Spinal cord (tissue), 9 donors: ENCODE measurements at regions not wholly inside any gene's neighbourhood (a gene's known extent, or its start where the extent isn't known, plus 50 kb on each side); places are given as distances from the start of the nearest gene placed in this dataset.

ENCODE experiments used
- DNase-seq, 6 donors: peaks; one replicate each; pipeline versions ENCODE4 v3.0.0 to v3.0.0-alpha.2; 2013 to 2015; ENCODE audit warnings: low spot score in 6 of 6, low read depth in 4 of 6
- H3K27ac ChIP-seq: one replicate; pipeline ENCODE4 v1.5.1; 2013; ENCODE audit warnings: low read depth, low read length, control low read depth
- H3K27me3 ChIP-seq: one replicate; pipeline ENCODE4 v1.6.1; 2013; ENCODE audit warnings: low read length; ENCODE audit not compliant: control insufficient read depth, insufficient read depth
- H3K36me3 ChIP-seq: one replicate; pipeline ENCODE4 v1.6.1; 2013; ENCODE audit warnings: low read length; ENCODE audit not compliant: control insufficient read depth, insufficient read depth
- H3K4me1 ChIP-seq: one replicate; pipeline ENCODE4 v1.6.1; 2013; ENCODE audit warnings: low read length; ENCODE audit not compliant: control insufficient read depth, insufficient read depth
- H3K4me3 ChIP-seq: one replicate; pipeline ENCODE4 v1.5.1; 2013; ENCODE audit warnings: low read depth, low read length, control low read depth
- H3K9me3 ChIP-seq: one replicate; pipeline ENCODE4 v1.6.1; 2013; ENCODE audit warnings: low read length; ENCODE audit not compliant: control insufficient read depth, insufficient read depth
- WGBS: methylation state at CpG from one replicate; pipeline ENCODE4 v1.1.5; 2013; ENCODE audit warnings: missing lambda C conversion rate; ENCODE audit not compliant: insufficient coverage; 5-methylcytosine and 5-hydroxymethylcytosine counted together
- donor health status: healthy.

DNA sequence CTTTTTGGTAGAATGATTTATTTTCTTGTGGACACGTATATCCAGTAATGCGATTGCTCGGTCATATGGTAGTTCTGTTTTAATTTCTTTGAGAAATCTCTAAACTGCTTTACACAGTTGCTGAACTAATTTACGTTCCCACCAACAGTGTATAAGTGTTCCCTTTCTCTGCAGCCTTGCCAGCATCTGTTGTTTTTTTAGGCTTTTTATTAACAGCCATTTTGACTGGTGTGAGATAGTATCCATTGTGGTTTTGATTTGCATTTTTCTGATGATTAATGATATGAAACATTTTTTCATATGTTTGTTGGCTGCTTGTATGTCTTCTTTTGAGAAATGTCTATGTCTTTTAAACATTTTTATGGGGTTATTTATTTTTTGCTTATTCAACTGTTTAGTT lies 196.7 kb downstream of the MOXD1 start:
- Histone ChIP-seq H3K9me3 (no peaks in the 10 kb centered on the region), H3K27me3 (no peaks in the 10 kb centered on the region), H3K4me1 (no peaks in the 10 kb centered on the region), H3K4me3 (no peak overlapping the region), H3K27ac (no peak overlapping the region), H3K36me3 (no peaks in the 10 kb centered on the region)
- no peak for DNase-seq
- no CpG with 5 or more reads among the region's 4 CpGs for WGBS

GRCh38 chr6:132202574-132202973 lies 198.7 kb downstream of the MOXD1 start:
- Histone ChIP-seq H3K27me3 (no peaks in the 10 kb centered on the region), H3K4me1 (no peaks in the 10 kb centered on the region), H3K36me3 (no peaks in the 10 kb centered on the region), H3K9me3 (no peaks in the 10 kb centered on the region), H3K27ac (no peak overlapping the region), H3K4me3 (no peak overlapping the region)
- WGBS = no CpG with 5 or more reads among the region's 4 CpGs
- peak in 3 of 6 donors; percentile 28 to 68 (median 56) for DNase-seq

DNA sequence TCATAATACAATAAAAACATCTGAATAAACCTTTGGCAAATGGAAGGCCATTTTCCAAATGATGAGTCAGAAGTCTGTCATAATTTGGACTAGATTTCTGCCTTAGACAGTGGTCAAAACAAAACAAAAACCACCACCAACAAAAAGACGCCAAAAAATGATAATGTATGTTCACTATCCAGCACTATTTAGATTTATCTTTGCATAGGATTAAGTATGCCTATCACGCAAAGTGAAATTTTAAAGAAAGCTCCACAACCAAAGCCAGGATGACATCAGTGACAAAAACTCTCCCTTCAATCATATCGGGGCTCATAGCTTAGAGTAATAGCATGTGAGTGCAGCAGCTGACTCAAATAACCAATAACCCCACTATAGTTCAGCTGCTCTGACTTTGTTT lies 201.9 kb downstream of the MOXD1 start:
- no peak for DNase-seq
- Histone ChIP-seq H3K4me3 (no peak overlapping the region), H3K4me1 (no peaks in the 10 kb centered on the region), H3K36me3 (no peaks in the 10 kb centered on the region), H3K9me3 (no peaks in the 10 kb centered on the region), H3K27me3 (no peaks in the 10 kb centered on the region), H3K27ac (no peak overlapping the region)
- no CpG with 5 or more reads among the region's 3 CpGs for WGBS

GRCh38 chr6:132198896-132199295 lies 202.4 kb downstream of the MOXD1 start:
- no peak for DNase-seq
- Histone ChIP-seq H3K36me3 (no peaks in the 10 kb centered on the region), H3K27ac (no peak overlapping the region), H3K27me3 (no peaks in the 10 kb centered on the region), H3K4me3 (no peak overlapping the region), H3K9me3 (no peaks in the 10 kb centered on the region), H3K4me1 (no peaks in the 10 kb centered on the region)
- no CpG with 5 or more reads among the region's 2 CpGs for WGBS

GRCh38 chr6:132198040-132198439 lies 203.2 kb downstream of the MOXD1 start:
- no peak for DNase-seq
- H3K4me1 ChIP-seq = no peaks in the 10 kb centered on the region
- H3K9me3 ChIP-seq = no peaks in the 10 kb centered on the region
- no peaks in the 10 kb centered on the region for H3K27me3 ChIP-seq
- no peak overlapping the region for H3K27ac ChIP-seq
- 94% methylated on average over 3 of the region's 3 CpGs for WGBS
- H3K36me3 ChIP-seq = no peaks in the 10 kb centered on the region
- no peak overlapping the region for H3K4me3 ChIP-seq

DNA sequence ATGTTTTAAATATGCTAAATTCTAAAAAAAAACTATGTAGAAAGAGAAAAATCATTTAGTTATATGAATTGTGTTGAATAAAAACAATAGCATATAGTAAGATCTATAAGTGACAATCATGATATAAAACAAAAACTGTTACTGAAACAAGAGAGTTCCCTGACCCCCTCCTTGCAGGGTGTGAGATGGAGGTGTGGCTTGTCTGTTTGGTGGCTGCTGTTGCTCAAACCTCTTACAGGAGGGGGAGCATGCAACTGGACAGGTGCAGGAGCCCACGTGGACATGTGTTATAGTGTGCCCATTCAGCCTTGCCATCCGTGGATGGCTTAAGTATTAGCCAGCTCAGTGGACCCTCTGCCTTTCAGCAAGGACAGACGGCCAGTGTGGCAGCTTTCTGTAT lies 206.7 kb downstream of the MOXD1 start:
- no peak overlapping the region for H3K27ac ChIP-seq
- WGBS = 90% methylated on average over 3 of the region's 3 CpGs
- no peaks in the 10 kb centered on the region for H3K9me3 ChIP-seq
- H3K4me1 ChIP-seq = no peaks in the 10 kb centered on the region
- H3K36me3 ChIP-seq = no peaks in the 10 kb centered on the region
- DNase-seq = no peak
- H3K4me3 ChIP-seq = no peak overlapping the region
- no peaks in the 10 kb centered on the region for H3K27me3 ChIP-seq

DNA sequence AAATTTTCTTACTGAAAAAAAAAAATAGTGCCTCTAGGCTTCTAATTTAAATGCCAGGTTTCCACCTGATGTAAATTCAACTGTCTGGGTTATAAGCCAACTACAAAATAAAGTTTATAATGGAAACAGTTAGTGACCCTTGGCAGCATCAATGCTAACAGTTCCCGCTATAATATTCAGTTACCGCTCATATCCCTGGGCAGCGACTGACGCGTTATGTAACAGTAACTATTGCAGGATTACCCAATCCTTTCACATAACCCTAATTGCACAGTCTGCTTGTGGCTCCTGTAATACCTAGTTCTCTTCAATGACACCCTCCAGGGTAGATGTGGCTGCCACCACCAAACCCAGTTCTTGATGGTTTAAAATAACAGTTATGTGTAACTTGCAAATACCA lies 208.6 kb downstream of the MOXD1 start:
- H3K9me3 ChIP-seq = no peaks in the 10 kb centered on the region
- DNase-seq = no peak
- no peaks in the 10 kb centered on the region for H3K4me1 ChIP-seq
- H3K27me3 ChIP-seq = no peaks in the 10 kb centered on the region
- no peaks in the 10 kb centered on the region for H3K36me3 ChIP-seq
- no peak overlapping the region for H3K27ac ChIP-seq
- no peak overlapping the region for H3K4me3 ChIP-seq
- 96% methylated on average over 5 of the region's 5 CpGs for WGBS

DNA sequence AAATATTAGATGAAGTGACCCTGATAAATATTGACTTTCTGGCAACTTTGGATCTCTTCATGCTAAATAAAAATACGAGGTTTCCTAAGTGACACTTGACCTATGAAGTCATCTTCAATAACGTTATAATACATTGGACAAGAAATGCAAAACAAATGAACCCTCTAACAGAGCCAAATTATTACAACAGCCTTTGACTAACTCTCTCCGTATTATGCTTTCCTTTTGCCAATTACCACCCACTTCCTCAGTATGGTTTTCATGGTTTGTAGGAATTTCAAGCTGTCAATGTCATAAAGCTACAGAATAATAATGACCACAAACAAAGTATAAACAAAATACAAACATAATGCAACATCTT lies 210.5 kb downstream of the MOXD1 start:
- Histone ChIP-seq H3K4me3 (no peak overlapping the region), H3K27ac (no peak overlapping the region), H3K9me3 (no peaks in the 10 kb centered on the region), H3K27me3 (no peaks in the 10 kb centered on the region), H3K36me3 (no peaks in the 10 kb centered on the region), H3K4me1 (no peaks in the 10 kb centered on the region)
- DNase-seq = no peak
- WGBS = 79% methylated on average over 2 of the region's 3 CpGs

DNA sequence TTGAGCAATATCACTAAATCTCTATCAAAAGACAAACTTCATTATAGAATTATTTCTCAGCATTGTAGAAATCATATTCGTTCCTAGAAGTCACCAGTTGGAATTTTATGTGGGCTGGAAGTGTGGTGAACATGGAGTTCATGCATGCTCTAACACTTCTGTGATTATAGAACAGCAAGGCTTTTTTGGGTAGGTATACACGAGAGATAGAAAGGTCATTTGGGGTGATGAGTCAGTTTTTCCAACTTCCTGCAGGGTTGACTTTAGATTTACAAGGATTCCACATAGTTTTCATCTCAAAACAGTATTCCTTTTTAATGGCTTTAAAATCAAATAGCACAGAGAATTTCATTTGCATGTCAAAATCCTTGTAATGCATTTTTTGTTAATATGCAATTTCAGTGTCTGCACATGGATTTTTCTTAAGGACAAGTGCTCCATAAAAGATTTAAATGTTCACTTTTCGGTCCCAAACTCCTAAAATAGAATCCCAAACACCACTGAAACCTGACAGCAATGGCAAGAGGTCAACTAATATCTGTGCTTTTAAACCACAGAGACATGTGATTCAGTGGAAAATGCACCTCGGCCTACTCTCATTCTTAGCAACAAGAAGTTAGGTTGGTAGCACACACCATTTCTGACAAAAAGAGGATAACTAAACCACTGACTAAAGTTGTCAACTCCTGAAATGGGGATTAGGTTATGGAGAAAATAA lies 211.0 kb downstream of the MOXD1 start:
- no peaks in the 10 kb centered on the region for H3K9me3 ChIP-seq
- H3K36me3 ChIP-seq = no peaks in the 10 kb centered on the region
- no peak overlapping the region for H3K27ac ChIP-seq
- DNase-seq = no peak
- H3K4me1 ChIP-seq = no peaks in the 10 kb centered on the region
- WGBS = 100% methylated on average over 1 of the region's 4 CpGs
- H3K27me3 ChIP-seq = no peaks in the 10 kb centered on the region
- no peak overlapping the region for H3K4me3 ChIP-seq

- no CpG with 5 or more reads among the region's 1 CpG for WGBS
- no peaks in the 10 kb centered on the region for H3K4me1 ChIP-seq
- H3K36me3 ChIP-seq = no peaks in the 10 kb centered on the region
- no peaks in the 10 kb centered on the region for H3K27me3 ChIP-seq
- H3K9me3 ChIP-seq = peaks cover 2% of the 10 kb centered on the region
- no peak for DNase-seq
- no peak overlapping the region for H3K27ac ChIP-seq
- H3K4me3 ChIP-seq = no peak overlapping the region
Observed at GRCh38 chr6:132188556-132189264, 212.6 kb downstream of the MOXD1 start.
